Amniotic stem cell (primary cell): ENCODE measurements at regions not wholly inside any gene's neighbourhood (a gene's known extent, or its start where the extent isn't known, plus 50 kb on each side); places are given as distances from the start of the nearest gene placed in this dataset.
A peak's percentile ranks its signal among the peaks of the same experiment; 100 is the strongest.
"Not testable (repeated sequence)": the region's sequence is repeated elsewhere in the genome, so short reads cannot be mapped to it uniquely, and the experiment has no call there.

Experiments used
- DNase-seq: peaks from one replicate; lab custom pipeline; 2025; lab: John Stamatoyannopoulos, UW

DNA sequence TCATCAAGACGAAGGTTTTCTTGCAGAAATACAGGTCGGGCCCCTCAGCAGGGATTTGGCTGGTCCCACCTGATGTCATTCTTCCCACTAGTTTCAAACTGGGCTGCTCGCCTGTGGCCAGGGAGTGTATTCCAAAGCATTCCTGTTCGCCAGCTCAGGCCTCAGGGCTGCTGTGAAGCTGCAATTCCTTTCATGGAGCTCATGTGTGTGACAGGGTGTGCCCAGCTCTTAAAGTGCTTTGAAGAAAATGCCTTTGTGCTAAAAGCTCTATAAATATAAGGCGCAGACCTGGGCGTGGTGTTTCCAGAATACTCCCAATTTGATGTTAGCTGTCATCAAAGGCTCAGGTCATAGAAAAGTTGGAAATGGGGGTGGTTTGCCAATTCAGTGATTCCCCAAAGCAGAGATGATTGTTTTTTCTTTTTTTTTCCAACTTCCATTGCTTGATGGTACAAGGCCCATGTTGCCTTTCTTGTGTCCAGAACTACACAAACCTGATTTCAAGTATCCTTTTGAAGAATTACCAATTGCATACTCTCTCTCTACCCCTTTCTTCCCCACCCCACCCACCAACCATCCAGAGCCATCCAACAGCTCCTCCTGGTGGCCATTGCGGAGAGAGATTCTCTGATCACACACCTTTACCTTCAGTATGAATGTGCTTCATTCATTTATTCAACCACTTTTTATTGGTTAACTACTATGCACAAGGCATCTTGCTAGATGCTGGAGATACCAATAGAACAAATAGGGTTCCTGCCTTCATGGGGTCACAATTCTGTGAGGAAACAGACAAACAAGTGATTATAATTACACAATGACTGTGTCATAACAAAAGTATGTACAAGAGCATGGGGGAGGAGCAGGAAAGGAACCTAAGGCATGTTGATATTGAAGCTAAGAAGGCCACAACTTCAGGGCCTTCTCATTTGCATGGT, 297.3 kb upstream of the LYZL1 start:
- peak; percentile 62 for DNase-seq

DNA sequence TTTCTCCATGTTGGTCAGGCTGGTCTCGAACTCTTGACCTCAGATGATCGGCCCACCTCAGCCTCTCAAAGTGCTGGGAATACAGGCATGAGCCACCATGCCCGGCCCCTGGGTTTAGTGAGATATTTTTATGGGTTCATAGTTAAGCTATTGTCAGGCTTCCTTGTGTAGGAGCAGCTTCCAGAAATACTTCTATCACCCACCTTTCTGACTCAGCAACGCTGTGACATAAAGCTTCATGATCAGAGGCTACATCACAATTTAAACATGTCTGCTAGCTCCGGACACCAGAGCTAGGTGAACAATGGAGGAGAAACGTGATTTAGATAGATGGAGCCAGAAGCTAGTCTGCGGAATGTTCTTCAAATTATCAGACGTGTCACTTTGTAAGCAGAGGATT, 295.8 kb upstream of the LYZL1 start:
- DNase-seq, result no peak

DNA sequence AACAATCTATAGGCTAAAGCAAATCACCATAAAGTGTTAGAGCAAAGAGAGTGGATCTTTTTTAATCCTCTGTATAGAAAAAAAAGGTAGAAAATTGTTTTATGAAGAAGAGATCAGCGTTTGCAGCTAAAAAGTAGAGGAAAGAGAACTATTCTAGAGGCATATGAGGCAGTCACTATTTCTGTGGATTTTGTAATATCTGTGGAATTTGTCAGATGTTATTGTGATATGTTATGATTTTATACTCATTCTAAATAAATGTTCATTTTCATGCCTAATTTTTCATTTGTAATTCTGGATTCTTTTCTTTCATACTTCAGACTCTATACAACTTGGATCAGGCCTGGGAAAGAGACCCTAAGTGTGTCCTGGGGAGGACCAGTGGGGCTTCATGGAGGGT, 295.0 kb upstream of the LYZL1 start:
- no peak for DNase-seq

DNA sequence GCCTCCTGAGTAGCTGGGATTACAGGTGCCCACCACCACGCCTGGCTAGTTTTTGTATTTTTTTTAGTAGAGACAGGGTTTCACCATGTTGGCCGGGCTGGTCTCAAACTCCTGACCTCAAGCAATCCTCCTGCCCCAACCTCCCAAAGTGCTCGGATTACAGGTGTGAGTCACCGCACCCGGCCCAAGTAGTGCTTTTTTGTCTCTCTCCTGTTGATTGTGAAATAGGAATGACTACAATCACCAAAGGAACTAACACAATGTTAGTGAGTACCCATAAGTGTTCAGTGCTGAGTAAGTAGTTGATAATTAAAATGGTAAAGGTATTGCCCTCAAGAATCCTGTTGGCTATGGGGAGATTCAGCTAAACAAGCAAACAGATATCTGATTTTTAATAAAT, 294.1 kb upstream of the LYZL1 start:
- not testable (repeated sequence) for DNase-seq

DNA sequence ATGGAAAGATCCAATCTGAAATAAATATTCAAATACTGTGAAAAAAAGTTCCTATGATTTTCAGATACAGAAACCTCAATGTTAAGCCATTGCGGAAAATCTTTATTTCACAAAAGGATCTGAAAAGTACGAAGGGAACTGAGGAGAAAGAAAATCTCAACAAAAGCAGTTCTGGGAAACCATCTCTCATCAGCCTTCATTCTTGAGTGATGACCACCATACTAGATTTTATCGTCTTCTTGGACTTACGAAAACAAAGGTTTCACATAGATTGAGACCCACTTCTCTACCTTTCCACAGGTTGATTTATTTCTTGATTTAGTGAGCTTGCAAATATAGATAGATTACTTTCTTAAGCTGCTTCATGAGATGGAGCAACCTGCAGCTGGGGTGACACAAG, 293.4 kb upstream of the LYZL1 start:
- DNase-seq, result no peak

DNA sequence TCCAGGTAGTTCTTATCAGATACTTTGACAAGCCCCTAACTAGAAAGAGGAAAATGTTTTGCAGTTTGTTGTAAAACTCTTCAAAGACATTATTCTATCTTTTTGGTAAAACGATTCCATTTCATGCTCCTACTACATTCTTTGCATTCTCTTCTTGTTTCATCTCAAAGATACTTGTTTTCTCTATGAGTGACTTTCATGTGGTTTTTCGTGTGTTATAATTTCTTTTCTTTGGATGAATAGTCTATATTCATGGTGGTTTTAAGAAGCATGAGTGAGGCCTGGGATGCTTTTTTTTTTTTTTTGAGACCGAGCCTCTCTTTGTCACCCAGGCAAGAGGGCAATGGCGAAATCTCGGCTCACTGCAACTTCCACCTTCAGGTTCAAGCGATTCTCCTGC, 292.5 kb upstream of the LYZL1 start:
- no peak for DNase-seq

DNA sequence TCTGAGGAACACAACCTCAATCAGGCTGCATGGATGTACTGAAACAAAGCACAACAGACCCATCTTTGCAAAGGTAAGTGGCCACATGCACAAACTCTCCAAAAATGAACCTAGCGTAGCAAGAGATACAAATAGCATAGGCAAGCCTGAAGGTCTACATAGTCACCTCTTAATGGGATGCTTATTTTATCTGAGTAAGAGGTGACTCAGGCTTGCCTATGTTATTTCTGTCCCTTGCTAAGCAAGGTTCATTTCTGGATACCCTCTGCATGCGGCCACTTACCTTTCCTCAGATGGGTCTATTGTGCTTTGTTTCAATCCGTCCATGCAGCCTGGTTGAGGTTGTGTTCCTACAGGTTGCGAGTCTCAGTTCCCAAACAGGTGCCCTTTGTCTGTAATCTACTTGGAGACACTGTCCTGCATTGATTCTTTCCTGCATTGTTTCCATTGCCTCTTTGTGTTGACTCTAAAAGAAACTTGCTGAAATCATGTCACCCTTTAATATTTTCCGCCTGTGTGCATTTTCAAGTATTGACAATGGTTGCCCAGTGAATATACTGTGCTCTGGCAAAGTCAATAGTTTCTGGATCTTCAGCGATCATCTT, 291.8 kb upstream of the LYZL1 start:
- DNase-seq, result no peak

DNA sequence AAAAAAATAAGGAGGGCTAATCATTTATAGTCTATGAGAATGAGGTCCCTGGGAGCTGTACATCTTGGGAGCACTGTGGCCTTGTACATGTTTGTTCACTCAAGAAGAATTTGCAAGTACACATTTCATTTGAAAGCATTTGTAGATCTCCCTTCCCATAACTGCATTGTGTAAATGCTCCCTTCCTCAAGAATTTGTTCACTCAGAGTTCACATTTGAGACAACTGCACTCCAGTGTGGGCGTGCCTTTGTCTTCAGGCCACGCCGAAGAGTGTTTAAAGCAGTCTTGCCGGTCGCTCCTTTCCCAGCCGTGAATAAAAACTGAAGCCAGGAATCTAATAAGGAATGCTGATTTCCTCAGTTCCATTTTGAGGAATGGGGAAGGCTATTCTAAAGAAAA, 291.1 kb upstream of the LYZL1 start:
- no peak for DNase-seq

DNA sequence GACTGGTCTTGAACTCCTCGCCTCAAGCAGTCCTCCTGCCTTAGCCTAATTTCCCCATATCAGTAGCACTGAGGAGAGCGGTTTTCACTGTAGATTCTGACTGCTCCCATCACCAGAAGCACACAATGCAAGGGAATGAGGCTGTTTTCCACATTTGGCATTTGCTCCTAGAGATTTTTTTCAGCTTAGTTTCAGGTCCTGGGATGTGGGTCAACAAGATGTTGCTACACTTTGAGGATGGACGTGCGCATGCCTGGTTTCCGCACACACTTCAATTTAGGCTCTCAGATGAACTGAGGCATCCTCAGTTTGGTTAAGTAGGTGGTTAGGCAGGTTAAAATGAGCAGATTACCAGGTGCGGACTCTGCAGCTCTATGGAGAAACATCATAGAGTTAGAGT, 287.1 kb upstream of the LYZL1 start:
- DNase-seq, result no peak

DNA sequence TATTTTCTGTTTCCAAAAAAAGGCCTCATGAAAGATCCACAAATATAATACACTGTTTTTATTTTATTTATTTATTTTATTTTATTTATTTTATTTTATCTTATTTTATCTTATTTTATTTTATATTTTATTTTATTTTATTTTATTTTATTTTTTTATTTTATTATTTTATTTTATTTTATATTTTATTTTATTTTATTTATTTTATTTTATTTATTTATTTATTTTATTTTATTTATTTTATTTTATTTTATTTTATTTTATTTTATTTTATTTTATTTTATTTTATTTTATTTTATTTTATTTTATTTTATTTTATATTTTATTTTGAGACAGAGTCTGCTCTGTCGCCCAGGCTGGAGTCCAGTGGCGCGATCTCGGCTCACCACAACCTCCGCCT, 285.9 kb upstream of the LYZL1 start:
- DNase-seq, result not testable (repeated sequence)

DNA sequence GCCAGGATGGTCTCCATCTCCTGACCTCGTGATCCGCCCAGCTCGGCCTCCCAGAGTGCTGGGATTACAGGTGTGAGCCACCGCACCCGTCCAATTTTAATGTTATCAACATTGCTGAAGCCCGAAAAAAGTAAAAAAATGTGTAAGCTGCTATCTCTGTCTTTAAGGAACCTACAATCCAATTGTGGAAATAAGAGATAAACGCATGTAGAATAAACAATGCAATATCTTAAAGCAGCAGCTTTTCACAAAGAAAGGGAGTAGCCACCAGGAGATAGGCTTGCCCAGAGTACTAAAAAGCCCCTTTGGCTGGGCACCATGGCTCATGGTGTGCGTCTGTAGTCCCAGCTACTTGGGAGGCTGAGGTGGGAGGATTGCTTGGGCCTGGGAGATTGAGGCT, 282.9 kb upstream of the LYZL1 start:
- no peak for DNase-seq

DNA sequence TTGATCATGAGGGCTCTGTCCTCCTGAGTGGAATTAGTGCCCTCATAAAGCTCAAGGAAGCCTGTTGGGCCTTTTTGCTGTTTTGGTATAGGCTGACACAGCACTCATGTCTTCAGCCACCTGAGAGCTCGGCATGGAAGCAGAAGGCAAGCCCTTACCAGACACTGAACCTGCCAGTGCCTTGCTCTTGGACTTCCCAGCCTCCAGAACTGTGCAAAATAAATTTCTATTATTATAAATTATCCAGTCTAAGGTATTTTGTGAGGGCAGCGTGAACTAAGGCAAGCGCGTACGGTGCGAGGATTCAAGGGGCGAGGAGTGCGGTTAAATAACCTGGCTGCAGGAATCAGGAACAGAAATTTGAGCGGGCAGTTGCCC, 281.5 kb upstream of the LYZL1 start:
- no peak for DNase-seq

DNA sequence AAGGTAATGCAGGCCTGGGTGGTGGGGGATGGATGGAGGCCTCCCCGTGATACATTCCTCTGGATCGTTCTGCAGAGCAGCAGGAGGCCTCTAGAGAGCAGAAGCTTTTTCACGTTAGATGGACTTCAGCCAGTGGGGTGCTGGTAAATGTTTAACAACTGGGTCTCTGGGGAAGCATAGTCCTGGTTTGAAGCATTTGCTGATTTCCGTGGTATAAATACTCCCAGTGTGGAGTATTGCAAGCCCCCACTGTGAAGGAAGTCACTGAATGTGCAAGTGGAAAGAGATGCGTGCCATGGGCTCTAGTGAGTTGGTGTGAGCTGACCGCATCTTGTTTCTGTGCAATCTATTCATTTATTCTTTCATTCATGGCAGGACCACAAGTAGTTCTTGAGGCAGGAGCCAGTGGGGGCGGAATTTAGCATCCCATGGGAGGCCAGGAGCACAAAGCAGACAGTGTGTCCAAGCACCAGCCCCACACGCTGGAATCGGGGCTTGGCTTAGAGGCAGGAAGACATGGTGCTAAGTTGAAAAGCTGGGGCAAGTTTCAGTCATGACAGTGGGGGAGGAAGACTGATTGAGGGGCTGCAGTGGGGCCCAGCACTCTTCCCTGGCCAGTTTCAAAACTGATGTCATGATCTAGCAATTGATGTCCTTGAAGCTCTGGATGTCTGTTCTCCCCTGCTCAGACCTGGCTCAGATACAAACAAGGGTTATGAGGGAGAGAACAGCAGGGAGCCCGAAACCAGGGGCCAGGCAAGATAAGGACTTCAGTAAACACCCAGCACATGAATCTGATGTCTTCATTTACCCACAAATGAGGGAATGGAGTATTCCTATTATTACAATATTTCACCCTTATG, 280.9 kb upstream of the LYZL1 start:
- no peak for DNase-seq

DNA sequence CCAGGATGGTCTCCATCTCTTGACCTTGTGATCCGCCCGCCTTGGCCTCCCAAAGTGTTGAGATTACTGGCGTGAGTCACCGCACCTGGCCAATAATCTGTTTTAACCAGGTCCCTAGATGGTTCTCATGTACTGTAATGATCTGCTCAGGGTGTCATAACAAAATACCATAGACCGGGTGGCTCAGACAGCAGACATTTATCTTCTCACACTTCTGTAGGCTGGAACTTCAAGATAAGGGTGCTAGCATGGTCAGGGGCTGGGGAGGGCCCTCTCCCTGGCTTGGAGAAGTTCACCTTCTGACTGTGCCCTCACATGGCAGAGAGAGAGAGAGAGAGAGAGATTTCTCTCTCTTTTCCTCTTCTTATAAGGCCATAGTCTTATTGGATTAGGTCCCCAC, 279.4 kb upstream of the LYZL1 start:
- no peak for DNase-seq

DNA sequence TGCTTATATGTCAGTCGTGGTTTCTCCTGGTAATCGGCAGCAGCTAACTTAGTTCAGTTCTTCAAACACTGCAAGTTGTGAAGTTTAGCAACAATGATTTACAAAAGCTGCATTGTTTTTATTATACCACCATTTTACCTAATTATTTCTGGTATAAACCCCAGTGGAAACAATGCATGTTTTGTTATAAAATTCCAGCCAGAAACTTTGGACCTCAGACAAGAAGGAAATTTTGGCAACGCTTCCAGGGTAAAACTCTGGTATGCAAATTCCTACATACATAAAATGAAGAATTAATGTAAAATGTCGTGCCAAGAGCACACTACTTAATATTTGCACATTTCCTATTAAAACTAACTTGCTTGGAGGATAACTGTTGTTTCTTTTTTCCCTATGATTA, 277.4 kb upstream of the LYZL1 start:
- no peak for DNase-seq

DNA sequence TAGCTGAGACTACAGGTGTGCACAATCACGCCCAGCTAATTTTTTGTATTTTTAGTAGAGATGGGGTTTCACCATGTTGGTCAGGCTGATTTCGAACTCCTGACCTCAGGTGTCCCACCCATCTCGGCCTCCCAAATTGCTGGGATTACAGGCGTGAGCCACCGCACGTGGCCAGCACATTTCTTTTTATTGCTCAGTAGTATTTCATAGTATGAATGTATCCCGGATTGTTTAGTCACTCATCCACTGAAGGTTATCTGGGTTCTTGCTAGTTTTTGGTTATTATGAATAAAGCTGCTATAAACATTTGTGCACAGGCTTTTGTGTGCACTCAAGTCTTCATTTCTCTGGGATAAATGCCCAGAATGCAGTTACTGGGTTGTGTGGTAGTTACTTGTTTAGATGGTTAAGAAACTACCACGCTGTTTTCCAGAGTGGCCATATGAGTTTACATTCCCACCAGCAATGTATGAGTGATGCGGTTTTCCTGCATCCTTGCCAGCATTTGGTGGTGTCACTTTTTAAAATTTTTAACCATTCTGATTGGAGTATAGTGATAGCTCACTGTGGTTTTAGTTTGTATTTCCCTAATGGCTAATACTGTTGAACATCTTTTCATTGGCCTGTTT, 275.8 kb upstream of the LYZL1 start:
- no peak for DNase-seq

DNA sequence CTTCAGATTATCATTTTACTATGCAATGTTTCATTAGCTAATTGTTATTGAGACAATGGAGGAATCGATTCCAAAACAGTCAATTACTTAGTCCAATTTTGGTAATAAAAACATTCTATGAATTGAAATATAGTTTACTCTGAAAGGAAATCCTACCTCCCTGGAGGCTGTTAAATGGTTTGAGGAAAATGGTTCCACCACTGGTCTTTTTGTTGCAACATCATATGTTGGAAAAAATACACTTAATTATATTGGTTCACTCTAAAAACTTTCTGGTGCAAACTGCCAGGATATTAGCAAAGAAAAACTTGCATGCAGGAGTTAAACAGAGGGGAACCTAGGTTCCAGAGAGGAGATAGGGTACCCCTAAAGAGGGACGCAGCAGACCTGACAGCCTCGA, 267.3 kb upstream of the LYZL1 start:
- no peak for DNase-seq

DNA sequence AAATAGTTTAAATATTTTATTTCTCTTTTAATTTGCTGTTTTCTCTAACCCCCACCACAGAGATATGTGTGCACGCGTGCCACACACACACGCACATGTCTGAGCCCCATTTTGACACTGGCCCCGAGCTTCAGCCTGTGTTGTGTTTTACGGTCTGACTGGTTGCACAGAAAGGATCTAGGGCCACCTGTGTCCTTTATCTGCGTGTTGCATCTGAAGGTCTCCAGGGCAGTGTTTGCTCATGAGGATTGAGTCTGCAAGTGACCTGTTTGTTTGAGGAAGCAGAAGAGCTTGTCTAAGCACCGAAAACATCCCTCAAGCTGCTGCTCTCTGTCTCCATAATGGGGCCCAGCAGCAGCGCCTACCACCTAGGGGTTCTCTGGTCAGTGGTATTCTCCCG, 266.4 kb upstream of the LYZL1 start:
- DNase-seq, result no peak

DNA sequence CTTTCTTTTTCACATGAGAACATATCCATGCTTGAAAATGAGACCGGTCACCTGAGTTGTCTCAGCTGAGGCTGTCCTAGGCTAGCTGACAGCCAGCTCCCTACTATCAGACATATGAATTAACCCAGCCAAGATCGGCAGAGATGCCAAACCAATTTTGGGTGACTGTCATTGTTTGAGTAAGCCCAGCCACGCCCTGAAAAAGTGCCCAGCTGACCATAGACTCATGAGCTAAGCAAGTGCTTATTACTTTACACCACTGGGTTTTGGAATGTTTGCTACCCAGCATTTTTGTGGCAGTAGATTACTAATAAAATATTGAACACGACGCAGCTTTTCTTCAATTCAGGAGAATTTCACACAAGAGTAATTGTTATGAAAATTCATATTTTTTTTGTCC, 265.2 kb upstream of the LYZL1 start:
- no peak for DNase-seq

DNA sequence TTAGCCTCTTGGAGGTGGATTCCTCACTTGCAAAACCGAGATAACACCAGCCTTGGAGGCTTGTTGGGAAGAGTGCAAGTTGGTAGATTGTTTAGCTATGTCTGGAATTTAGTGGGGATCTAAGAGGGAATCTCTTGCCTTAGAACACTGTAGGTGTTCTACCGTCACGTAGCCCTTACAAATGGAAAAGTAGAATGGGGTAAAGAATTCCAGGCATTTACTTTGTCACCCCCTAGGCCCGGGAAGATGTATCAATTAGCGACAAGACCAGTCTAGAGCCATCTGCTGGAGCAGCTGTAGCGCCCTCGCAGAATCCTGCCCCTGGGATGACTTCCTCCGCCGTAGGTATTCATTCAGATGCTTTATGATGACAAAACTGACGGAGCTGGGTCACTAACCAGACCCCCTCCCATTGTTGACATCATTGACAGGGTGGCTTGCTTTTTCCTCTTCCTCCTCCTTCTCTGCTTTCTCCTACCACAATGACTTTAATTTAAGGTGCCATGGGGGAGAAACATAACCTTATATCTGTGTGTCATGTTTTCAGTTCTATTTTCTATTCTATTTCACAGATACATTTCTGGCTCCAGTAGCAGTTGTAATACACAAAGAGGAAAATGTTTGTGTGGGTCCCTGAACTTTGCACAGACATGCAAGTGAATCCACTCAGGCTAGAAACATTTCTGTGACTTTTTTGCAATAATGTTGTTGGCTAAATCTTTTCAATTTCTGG, 262.6 kb upstream of the LYZL1 start:
- DNase-seq, result no peak

DNA sequence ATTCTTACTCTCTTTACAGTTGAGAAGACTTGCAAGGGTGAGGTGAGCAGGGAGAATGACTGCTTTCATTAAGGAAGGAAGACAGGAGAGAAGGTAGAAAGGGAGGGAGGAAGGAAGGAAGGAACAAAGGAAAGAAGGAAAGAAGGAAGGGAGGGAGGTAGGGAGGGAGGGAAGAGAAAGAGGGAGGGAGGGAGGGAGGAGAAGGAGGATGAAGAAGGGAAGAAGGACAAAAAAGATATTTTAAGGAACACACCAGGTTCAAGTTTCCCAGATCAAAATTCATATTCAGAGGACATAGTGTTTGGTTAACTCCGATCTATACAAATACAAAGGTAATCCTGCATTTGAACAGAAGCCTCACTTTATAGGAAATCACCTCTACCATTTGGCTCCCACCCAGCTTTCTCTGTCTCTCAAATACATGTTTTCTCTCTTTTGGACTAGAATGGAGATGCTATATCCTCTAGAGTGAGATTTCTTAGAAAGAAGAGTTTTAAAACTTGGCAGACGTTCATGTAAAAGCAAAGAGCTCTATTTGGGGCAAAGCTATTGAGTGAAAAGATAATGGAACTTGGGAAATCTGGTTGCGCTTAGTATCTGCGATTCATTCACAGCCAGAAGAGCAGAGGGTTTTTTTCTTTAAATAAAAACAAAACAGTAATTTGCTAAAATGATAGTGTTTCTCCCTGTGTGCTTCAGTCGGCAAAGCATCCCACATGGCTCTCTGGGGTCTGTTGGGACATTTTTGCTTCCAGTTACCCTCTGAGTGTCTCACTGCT, 261.9 kb upstream of the LYZL1 start:
- DNase-seq, result no peak
